ENCODE measurements at regions not wholly inside any gene's neighbourhood (a gene's known extent, or its start where the extent isn't known, plus 50 kb on each side); places are given as distances from the start of the nearest gene placed in this dataset.

DNA sequence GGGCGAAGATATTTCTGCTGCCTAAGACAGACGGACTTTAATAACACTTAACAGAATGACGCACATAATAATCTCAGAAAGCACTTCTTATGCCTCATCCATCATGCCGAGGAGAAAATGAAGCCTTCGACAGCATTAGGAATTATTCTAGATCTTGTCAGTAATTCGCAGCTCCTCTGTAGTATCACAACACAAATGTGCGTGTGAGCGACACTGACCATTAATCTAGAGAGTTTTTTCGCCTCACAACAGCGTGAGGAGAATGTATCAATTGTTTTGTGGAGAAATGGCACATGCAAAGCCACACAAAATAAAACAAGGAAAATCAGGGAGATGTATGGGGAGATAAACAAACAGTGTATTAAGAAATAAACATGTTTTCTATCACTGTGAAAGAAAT, 410.2 kb upstream of the PSMD7 start:
- Histone ChIP-seq H4K20me1 (ENCODE audit: insufficient read depth) (no peaks in the 10 kb centered on the region), H3K4me1 (ENCODE audit: control insufficient read depth in 1 of 2, insufficient read depth in 2 of 2, low read depth in 1 of 2, low read length in 1 of 2) (peaks cover 0 to 3% of the 10 kb centered on the region in 2 experiments; a peak in 1 of 4 replicates), H3K79me2 (ENCODE audit: insufficient read depth) (no peaks in the 10 kb centered on the region), H3K27ac (ENCODE audit: low read depth in 2 of 2, low read length in 1 of 2) (no peak overlapping the region), H3K4me3 (ENCODE audit: low read depth in 2 of 2, low read length in 1 of 2) (no peak overlapping the region), H3K27me3 (ENCODE audit: insufficient read depth) (no peaks in the 10 kb centered on the region; the same call in 1 of the 2 replicates), H3F3A (replicated peaks; ENCODE audit: insufficient read depth) (no peaks in the 10 kb centered on the region), H3K9me3 (no peaks in the 10 kb centered on the region), H3K4me2 (no peak overlapping the region), H3K9me2 (no peaks in the 10 kb centered on the region), H3K36me3 (replicated peaks in 1 of 2; ENCODE audit: control insufficient read depth in 1 of 2, insufficient read depth in 2 of 2, low read length in 1 of 2) (no peaks in the 10 kb centered on the region), H3K9ac (no peak overlapping the region), H2AFZ (ENCODE audit: low read depth) (no peak overlapping the region)
- 49% methylated on average over 10 of the region's 10 CpGs for WGBS (ENCODE audit: low lambda C conversion rate)
- CTCF ChIA-PET = interaction anchor here (0.6 to 3.0 kb wide), 2 partner anchors 8 to 703 kb away, joined by 3 to 14 read pairs; no protein-coding TSS in a partner anchor
- no peak for DNase-seq
- TF ChIP-seq, protein P1, sequence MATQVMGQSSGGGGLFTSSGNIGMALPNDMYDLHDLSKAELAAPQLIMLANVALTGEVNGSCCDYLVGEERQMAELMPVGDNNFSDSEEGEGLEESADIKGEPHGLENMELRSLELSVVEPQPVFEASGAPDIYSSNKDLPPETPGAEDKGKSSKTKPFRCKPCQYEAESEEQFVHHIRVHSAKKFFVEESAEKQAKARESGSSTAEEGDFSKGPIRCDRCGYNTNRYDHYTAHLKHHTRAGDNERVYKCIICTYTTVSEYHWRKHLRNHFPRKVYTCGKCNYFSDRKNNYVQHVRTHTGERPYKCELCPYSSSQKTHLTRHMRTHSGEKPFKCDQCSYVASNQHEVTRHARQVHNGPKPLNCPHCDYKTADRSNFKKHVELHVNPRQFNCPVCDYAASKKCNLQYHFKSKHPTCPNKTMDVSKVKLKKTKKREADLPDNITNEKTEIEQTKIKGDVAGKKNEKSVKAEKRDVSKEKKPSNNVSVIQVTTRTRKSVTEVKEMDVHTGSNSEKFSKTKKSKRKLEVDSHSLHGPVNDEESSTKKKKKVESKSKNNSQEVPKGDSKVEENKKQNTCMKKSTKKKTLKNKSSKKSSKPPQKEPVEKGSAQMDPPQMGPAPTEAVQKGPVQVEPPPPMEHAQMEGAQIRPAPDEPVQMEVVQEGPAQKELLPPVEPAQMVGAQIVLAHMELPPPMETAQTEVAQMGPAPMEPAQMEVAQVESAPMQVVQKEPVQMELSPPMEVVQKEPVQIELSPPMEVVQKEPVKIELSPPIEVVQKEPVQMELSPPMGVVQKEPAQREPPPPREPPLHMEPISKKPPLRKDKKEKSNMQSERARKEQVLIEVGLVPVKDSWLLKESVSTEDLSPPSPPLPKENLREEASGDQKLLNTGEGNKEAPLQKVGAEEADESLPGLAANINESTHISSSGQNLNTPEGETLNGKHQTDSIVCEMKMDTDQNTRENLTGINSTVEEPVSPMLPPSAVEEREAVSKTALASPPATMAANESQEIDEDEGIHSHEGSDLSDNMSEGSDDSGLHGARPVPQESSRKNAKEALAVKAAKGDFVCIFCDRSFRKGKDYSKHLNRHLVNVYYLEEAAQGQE (IDR thresholded peaks at IDR 0.05; ENCODE audit: low read depth, low read length) = no peak
- TF ChIP-seq NRF1 (IDR thresholded peaks at IDR 0.05; ENCODE audit: low read depth, low read length) (no peak), SIN3A (IDR thresholded peaks at IDR 0.05; ENCODE audit: borderline replicate concordance, low read depth, low read length) (no peak), GABPA (IDR thresholded peaks at IDR 0.05; ENCODE audit: low read depth) (no peak), RXRA (IDR thresholded peaks at IDR 0.05; ENCODE audit: borderline replicate concordance, low read depth) (no peak), ELF1 (IDR thresholded peaks at IDR 0.05) (no peak), TCF12 (IDR thresholded peaks at IDR 0.05) (no peak), CHD2 (IDR thresholded peaks at IDR 0.05; ENCODE audit: low read length, partially characterized antibody) (no peak), FOXM1 (IDR thresholded peaks at IDR 0.05; ENCODE audit: low read depth) (no peak)
- TF ChIP-seq, protein P2, sequence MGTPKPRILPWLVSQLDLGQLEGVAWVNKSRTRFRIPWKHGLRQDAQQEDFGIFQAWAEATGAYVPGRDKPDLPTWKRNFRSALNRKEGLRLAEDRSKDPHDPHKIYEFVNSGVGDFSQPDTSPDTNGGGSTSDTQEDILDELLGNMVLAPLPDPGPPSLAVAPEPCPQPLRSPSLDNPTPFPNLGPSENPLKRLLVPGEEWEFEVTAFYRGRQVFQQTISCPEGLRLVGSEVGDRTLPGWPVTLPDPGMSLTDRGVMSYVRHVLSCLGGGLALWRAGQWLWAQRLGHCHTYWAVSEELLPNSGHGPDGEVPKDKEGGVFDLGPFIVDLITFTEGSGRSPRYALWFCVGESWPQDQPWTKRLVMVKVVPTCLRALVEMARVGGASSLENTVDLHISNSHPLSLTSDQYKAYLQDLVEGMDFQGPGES (IDR thresholded peaks at IDR 0.05; ENCODE audit: low read depth, low read length) = no peak
- TF ChIP-seq, protein P3, sequence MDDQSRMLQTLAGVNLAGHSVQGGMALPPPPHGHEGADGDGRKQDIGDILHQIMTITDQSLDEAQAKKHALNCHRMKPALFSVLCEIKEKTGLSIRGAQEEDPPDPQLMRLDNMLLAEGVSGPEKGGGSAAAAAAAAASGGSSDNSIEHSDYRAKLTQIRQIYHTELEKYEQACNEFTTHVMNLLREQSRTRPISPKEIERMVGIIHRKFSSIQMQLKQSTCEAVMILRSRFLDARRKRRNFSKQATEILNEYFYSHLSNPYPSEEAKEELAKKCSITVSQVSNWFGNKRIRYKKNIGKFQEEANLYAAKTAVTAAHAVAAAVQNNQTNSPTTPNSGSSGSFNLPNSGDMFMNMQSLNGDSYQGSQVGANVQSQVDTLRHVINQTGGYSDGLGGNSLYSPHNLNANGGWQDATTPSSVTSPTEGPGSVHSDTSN (IDR thresholded peaks at IDR 0.05) = no peak
- POLR2A ChIA-PET = no interaction called here

DNA sequence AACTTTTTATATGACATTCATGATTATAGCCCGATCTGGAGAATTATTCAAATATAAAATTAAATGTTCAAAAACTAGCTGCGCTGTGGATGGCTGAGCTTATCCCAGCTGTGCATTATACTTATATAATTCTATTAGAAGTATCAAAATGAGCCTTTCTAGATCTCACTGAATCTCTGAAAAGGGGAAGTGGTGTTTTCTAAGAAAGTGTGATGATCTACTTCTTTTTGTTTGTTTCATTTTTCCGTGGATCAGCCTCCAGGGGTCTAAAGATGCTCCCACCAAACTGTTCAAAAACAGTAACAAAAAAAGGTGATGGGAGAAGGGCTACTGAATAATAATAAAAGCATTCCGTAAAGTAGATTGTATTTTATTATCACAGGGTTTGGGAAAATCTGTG, 411.3 kb upstream of the PSMD7 start:
- CTCF ChIA-PET = interaction anchor here (2.1 kb wide), 1 partner anchor 71 kb away, joined by 10 read pairs; no protein-coding TSS in a partner anchor
- no peaks in the 10 kb centered on the region; the same call in 1 of the 2 replicates for H3K27me3 ChIP-seq (ENCODE audit: insufficient read depth)
- POLR2A ChIA-PET = no interaction called here
- TF ChIP-seq RCOR1 (IDR thresholded peaks at IDR 0.05; ENCODE audit: low read length) = no peak
- TF ChIP-seq, protein P3 (IDR thresholded peaks at IDR 0.05) = no peak
- TF ChIP-seq MEF2A (IDR thresholded peaks at IDR 0.05; ENCODE audit: borderline replicate concordance, low read depth) = no peak
- no peak for TF ChIP-seq RFX5 (IDR thresholded peaks at IDR 0.05; ENCODE audit: low read length)
- no peak for TF ChIP-seq YY1 (IDR thresholded peaks at IDR 0.05; ENCODE audit: low read depth)
- no peak for TF ChIP-seq RAD21 (IDR thresholded peaks at IDR 0.05; ENCODE audit: low read length)
- TF ChIP-seq, protein P4, sequence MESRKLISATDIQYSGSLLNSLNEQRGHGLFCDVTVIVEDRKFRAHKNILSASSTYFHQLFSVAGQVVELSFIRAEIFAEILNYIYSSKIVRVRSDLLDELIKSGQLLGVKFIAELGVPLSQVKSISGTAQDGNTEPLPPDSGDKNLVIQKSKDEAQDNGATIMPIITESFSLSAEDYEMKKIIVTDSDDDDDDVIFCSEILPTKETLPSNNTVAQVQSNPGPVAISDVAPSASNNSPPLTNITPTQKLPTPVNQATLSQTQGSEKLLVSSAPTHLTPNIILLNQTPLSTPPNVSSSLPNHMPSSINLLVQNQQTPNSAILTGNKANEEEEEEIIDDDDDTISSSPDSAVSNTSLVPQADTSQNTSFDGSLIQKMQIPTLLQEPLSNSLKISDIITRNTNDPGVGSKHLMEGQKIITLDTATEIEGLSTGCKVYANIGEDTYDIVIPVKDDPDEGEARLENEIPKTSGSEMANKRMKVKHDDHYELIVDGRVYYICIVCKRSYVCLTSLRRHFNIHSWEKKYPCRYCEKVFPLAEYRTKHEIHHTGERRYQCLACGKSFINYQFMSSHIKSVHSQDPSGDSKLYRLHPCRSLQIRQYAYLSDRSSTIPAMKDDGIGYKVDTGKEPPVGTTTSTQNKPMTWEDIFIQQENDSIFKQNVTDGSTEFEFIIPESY (IDR thresholded peaks at IDR 0.05; ENCODE audit: borderline replicate concordance, low read depth) = no peak
- no peak for TF ChIP-seq SIN3A (IDR thresholded peaks at IDR 0.05; ENCODE audit: borderline replicate concordance, low read depth, low read length)
- no peak for TF ChIP-seq TEAD4 (IDR thresholded peaks at IDR 0.05; ENCODE audit: borderline replicate concordance, insufficient read depth)
- no peak for TF ChIP-seq FOSL2 (IDR thresholded peaks at IDR 0.05; ENCODE audit: borderline replicate concordance, low read depth)
- TF ChIP-seq TAF1 (IDR thresholded peaks at IDR 0.05; ENCODE audit: borderline replicate concordance, low read depth, low read length) = no peak
- TF ChIP-seq SMC3 (IDR thresholded peaks at IDR 0.05; ENCODE audit: low read depth, low read length) = no peak

More for the DNA sequence above, 411.3 kb upstream of the PSMD7 start:
- Histone ChIP-seq H3K36me3 (replicated peaks in 1 of 2; ENCODE audit: control insufficient read depth in 1 of 2, insufficient read depth in 2 of 2, low read length in 1 of 2) (no peaks in the 10 kb centered on the region), H4K20me1 (ENCODE audit: insufficient read depth) (no peaks in the 10 kb centered on the region), H2AFZ (ENCODE audit: low read depth) (no peak overlapping the region), H3K79me2 (ENCODE audit: insufficient read depth) (no peaks in the 10 kb centered on the region), H3K9ac (no peak overlapping the region), H3K4me2 (no peak overlapping the region), H3K4me3 (ENCODE audit: low read depth in 2 of 2, low read length in 1 of 2) (no peak overlapping the region), H3K9me3 (no peaks in the 10 kb centered on the region), H3K27ac (ENCODE audit: low read depth in 2 of 2, low read length in 1 of 2) (no peak overlapping the region), H3K9me2 (no peaks in the 10 kb centered on the region), H3F3A (replicated peaks; ENCODE audit: insufficient read depth) (no peaks in the 10 kb centered on the region), H3K4me1 (ENCODE audit: control insufficient read depth in 1 of 2, insufficient read depth in 2 of 2, low read depth in 1 of 2, low read length in 1 of 2) (no peaks in the 10 kb centered on the region; a peak in 1 of 4 replicates)
- no peak for DNase-seq
- 51% methylated on average over 4 of the region's 4 CpGs for WGBS (ENCODE audit: low lambda C conversion rate)

All from SK-N-SH (cell line).